Astrocyte (in vitro differentiated cells and primary cell): ENCODE measurements at regions not wholly inside any gene's neighbourhood (a gene's known extent, or its start where the extent isn't known, plus 50 kb on each side); places are given as distances from the start of the nearest gene placed in this dataset.

Experiments used
- DNase-seq: peaks from one replicate; pipeline ENCODE4 v3.0.0-alpha.2; 2010; ENCODE audit warnings: low read depth
- FAIRE-seq: peaks from 2 replicates; lab custom pipeline; 2011; peaks lifted over from hg19 to GRCh38; lab: Jason Lieb, UNC
- H2AFZ ChIP-seq: 2 replicates; pipeline ENCODE4 v1.6.0; 2012; ENCODE audit warnings: low read depth, low read length, inconsistent platforms
- H3K27ac ChIP-seq: 2 replicates; pipeline ENCODE4 v1.5.1; 2011; ENCODE audit warnings: low read depth, low read length, inconsistent platforms
- H3K27me3 ChIP-seq: 2 replicates; pipeline ENCODE4 v1.6.0; 2011; ENCODE audit warnings: low read length, inconsistent platforms; ENCODE audit not compliant: insufficient read depth
- H3K36me3 ChIP-seq: 2 replicates; pipeline ENCODE4 v1.5.1; 2011; ENCODE audit warnings: low read length, inconsistent platforms; ENCODE audit not compliant: insufficient read depth
- H3K4me1 ChIP-seq: 2 replicates; pipeline ENCODE4 v1.5.1; 2011; ENCODE audit warnings: low read length, inconsistent platforms; ENCODE audit not compliant: insufficient read depth
- H3K4me2 ChIP-seq: 2 replicates; pipeline ENCODE4 v1.6.0; 2012; ENCODE audit warnings: low read length, inconsistent platforms
- H3K4me3 ChIP-seq: 2 replicates; pipeline ENCODE4 v1.5.1; 2011; ENCODE audit warnings: low read depth, mild to moderate bottlenecking, low read length, inconsistent platforms; ENCODE audit not compliant: insufficient read depth
- H3K79me2 ChIP-seq: 2 replicates; pipeline ENCODE4 v1.6.0; 2012; ENCODE audit warnings: mild to moderate bottlenecking, low read length, inconsistent platforms; ENCODE audit not compliant: insufficient read depth
- H3K9ac ChIP-seq: 2 replicates; pipeline ENCODE4 v1.6.0; 2012; ENCODE audit warnings: mild to moderate bottlenecking, low read length, inconsistent platforms
- H3K9me3 ChIP-seq: 2 replicates; pipeline ENCODE4 v1.5.1; 2012; ENCODE audit warnings: low read depth, mild to moderate bottlenecking, low read length, inconsistent platforms; ENCODE audit not compliant: insufficient read depth
- H4K20me1 ChIP-seq: 2 replicates; pipeline ENCODE4 v1.6.0; 2012; ENCODE audit warnings: low read length, inconsistent platforms; ENCODE audit not compliant: insufficient read depth
- H3K27ac Mint-ChIP-seq: one replicate; pipeline ENCODE4 v1.8.0; 2021; ENCODE audit warnings: mild to moderate bottlenecking, mixed read lengths; ENCODE audit not compliant: unreplicated experiment
- H3K27me3 Mint-ChIP-seq: one replicate; pipeline ENCODE4 v1.8.0; 2021; ENCODE audit warnings: low read depth, mixed read lengths; ENCODE audit not compliant: unreplicated experiment
- H3K36me3 Mint-ChIP-seq: one replicate; pipeline ENCODE4 v1.8.0; 2021; ENCODE audit warnings: low read depth, mixed read lengths; ENCODE audit not compliant: unreplicated experiment
- H3K4me1 Mint-ChIP-seq: one replicate; pipeline ENCODE4 v1.8.0; 2021; ENCODE audit warnings: low read depth, mixed read lengths; ENCODE audit not compliant: unreplicated experiment
- H3K4me3 Mint-ChIP-seq: one replicate; pipeline ENCODE4 v1.8.0; 2021; ENCODE audit warnings: mild to moderate bottlenecking, moderate library complexity, mixed read lengths; ENCODE audit not compliant: unreplicated experiment
- H3K9me3 Mint-ChIP-seq: one replicate; pipeline ENCODE4 v1.8.0; 2021; ENCODE audit warnings: mild to moderate bottlenecking, mixed read lengths; ENCODE audit not compliant: unreplicated experiment
- EZH2 ChIP-seq: IDR thresholded peaks from 2 replicates; pipeline ENCODE4 v1.6.1; 2012; ENCODE audit warnings: mild to moderate bottlenecking, low read length, inconsistent platforms; ENCODE audit not compliant: insufficient read depth
- TF ChIP-seq, protein P1 (sequence below): IDR thresholded peaks from 2 replicates; pipeline ENCODE4 v1.5.1; 2011; ENCODE audit warnings: low read depth, mild to moderate bottlenecking, inconsistent platforms, low read length, moderate library complexity; ENCODE audit not compliant: insufficient read depth

DNA sequence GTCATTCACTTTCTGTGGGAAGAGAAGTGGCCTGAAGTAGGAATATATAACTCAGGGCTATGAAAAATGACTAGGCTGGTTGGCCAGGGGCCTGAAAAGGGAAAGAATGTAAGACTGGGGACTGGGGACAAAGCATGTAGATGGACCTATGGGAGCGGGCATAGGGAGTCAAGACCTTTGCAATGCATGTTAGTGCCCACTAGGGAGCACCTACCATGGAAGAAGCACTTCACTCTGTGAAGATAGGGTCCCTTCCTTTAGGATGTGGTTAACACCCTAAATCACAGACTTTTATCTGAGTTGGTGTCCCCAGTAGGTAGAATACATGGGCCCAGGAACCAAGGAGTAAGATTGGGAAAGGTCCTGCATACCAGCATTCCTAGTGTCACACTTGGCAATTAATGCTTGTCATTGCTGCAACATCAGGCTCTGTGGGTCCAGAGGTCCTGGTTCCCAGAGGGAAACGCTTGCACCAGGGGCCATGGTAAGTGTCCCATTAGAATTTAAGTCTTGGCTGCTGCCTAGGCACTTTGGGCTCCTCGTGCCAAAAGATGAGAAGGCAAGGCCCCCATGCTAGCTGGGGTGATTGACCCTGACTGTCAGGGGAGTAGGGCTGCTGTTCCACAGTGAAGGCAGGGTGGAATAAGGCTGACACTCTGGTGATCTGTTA lies 79.6 kb downstream of the CRYGS start:
- H3K36me3 ChIP-seq = no peaks in the 10 kb centered on the region
- Mint-ChIP-seq H3K36me3 (peaks cover 3% of the 10 kb centered on the region), H3K27ac (no peak overlapping the region), H3K4me1 (peaks cover 18% of the 10 kb centered on the region), H3K4me3 (no peak overlapping the region), H3K27me3 (peaks cover 11% of the 10 kb centered on the region), H3K9me3 (peaks cover 3% of the 10 kb centered on the region)
- no peaks in the 10 kb centered on the region for H4K20me1 ChIP-seq
- H3K27ac ChIP-seq = no peak overlapping the region
- DNase-seq = no peak
- no peak overlapping the region for H3K4me3 ChIP-seq
- H3K27me3 ChIP-seq = peaks cover 6% of the 10 kb centered on the region
- H2AFZ ChIP-seq = no peak overlapping the region
- TF ChIP-seq, protein P1, sequence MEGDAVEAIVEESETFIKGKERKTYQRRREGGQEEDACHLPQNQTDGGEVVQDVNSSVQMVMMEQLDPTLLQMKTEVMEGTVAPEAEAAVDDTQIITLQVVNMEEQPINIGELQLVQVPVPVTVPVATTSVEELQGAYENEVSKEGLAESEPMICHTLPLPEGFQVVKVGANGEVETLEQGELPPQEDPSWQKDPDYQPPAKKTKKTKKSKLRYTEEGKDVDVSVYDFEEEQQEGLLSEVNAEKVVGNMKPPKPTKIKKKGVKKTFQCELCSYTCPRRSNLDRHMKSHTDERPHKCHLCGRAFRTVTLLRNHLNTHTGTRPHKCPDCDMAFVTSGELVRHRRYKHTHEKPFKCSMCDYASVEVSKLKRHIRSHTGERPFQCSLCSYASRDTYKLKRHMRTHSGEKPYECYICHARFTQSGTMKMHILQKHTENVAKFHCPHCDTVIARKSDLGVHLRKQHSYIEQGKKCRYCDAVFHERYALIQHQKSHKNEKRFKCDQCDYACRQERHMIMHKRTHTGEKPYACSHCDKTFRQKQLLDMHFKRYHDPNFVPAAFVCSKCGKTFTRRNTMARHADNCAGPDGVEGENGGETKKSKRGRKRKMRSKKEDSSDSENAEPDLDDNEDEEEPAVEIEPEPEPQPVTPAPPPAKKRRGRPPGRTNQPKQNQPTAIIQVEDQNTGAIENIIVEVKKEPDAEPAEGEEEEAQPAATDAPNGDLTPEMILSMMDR = no peak
- no peak for TF ChIP-seq EZH2
- no peak overlapping the region for H3K4me2 ChIP-seq
- no peaks in the 10 kb centered on the region for H3K79me2 ChIP-seq
- H3K9ac ChIP-seq = no peak overlapping the region
- H3K9me3 ChIP-seq = no peaks in the 10 kb centered on the region
- H3K4me1 ChIP-seq = no peaks in the 10 kb centered on the region
- FAIRE-seq = no peak

DNA sequence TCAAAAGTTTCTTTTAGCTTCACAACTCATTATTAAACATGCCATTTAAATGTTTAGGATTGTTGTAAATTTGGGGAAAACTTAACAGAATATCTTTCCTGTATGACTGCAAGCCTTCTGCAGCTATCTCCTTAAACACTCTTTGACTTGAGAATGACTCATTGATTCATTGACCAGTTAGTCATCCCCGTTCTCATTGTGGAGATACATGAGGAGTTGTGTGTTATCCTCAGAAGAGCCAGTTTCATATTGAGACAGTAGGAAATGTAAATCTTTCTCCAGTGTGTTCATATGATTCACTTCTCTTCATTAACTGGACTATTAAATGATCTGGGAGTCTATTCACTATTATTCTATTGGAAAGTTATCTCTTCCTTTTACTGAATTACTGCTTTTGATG lies 83.0 kb downstream of the CRYGS start:
- Mint-ChIP-seq H3K27ac (no peak overlapping the region), H3K4me3 (no peak overlapping the region), H3K27me3 (peaks cover 3% of the 10 kb centered on the region), H3K9me3 (peaks cover 3% of the 10 kb centered on the region), H3K36me3 (peaks cover 3% of the 10 kb centered on the region), H3K4me1 (peaks cover 40% of the 10 kb centered on the region)
- Histone ChIP-seq H3K4me1 (peaks cover 7% of the 10 kb centered on the region), H3K9ac (no peak overlapping the region), H3K27ac (no peak overlapping the region), H4K20me1 (no peaks in the 10 kb centered on the region), H3K9me3 (no peaks in the 10 kb centered on the region), H3K4me2 (no peak overlapping the region), H2AFZ (no peak overlapping the region), H3K36me3 (no peaks in the 10 kb centered on the region), H3K4me3 (no peak overlapping the region), H3K27me3 (peaks cover 8% of the 10 kb centered on the region), H3K79me2 (no peaks in the 10 kb centered on the region)
- no peak for TF ChIP-seq EZH2
- TF ChIP-seq, protein P1 = no peak
- no peak for FAIRE-seq
- DNase-seq = peak; percentile 81

DNA sequence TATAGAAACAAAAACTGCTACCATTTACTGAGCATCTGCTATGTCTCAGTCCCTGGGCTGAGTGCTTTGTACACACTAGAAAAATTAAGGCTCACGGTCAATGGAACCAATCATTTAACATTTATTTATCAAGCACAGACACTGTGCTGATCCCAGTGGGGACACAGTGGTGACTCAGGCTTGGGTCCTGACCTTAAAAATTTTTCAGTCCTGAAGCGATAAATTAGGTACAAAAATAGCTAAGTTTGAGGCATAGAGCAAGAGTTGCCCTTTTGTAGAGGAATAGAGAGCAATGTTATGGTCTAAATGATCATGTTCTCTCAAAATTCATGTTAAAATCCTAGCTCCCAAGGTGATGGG lies 85.1 kb downstream of the CRYGS start:
- FAIRE-seq = no peak
- Histone ChIP-seq H3K4me1 (peaks cover 7% of the 10 kb centered on the region), H3K4me3 (no peak overlapping the region), H3K79me2 (no peaks in the 10 kb centered on the region), H3K9ac (no peak overlapping the region), H3K4me2 (no peak overlapping the region), H2AFZ (no peak overlapping the region), H4K20me1 (no peaks in the 10 kb centered on the region), H3K9me3 (no peaks in the 10 kb centered on the region), H3K27me3 (peaks cover 24% of the 10 kb centered on the region), H3K27ac (no peak overlapping the region), H3K36me3 (no peaks in the 10 kb centered on the region)
- no peak for TF ChIP-seq EZH2
- TF ChIP-seq, protein P1 = no peak
- no peaks in the 10 kb centered on the region for H3K36me3 Mint-ChIP-seq
- DNase-seq = no peak
- no peaks in the 10 kb centered on the region for H3K27me3 Mint-ChIP-seq
- peaks cover 42% of the 10 kb centered on the region for H3K4me1 Mint-ChIP-seq
- no peak overlapping the region for H3K4me3 Mint-ChIP-seq
- no peaks in the 10 kb centered on the region for H3K9me3 Mint-ChIP-seq
- no peak overlapping the region for H3K27ac Mint-ChIP-seq
